HFFc6 (cell line): ENCODE measurements at regions not wholly inside any gene's neighbourhood (a gene's known extent, or its start where the extent isn't known, plus 50 kb on each side); places are given as distances from the start of the nearest gene placed in this dataset.

Source experiments
- DNase-seq: peaks from one replicate; pipeline ENCODE4 v3.0.0-alpha.2; 2018
- H3K27ac Mint-ChIP-seq: 2 replicates; pipeline ENCODE4 v1.8.0; 2020; ENCODE audit warnings: mild to moderate bottlenecking, mixed read lengths
- H3K27me3 Mint-ChIP-seq: 2 replicates; pipeline ENCODE4 v1.8.0; 2021; ENCODE audit warnings: mild to moderate bottlenecking, moderate library complexity, mixed read lengths; ENCODE audit not compliant: insufficient read depth
- H3K36me3 Mint-ChIP-seq: 2 replicates; pipeline ENCODE4 v1.8.0; 2021; ENCODE audit warnings: low read depth, mixed read lengths
- H3K4me1 Mint-ChIP-seq: 2 replicates; pipeline ENCODE4 v1.8.0; 2020; ENCODE audit warnings: low read depth, mixed read lengths
- H3K4me3 Mint-ChIP-seq: 2 replicates; pipeline ENCODE4 v1.8.0; 2020; ENCODE audit warnings: mild to moderate bottlenecking, moderate library complexity, mixed read lengths
- H3K9me3 Mint-ChIP-seq: 2 replicates; pipeline ENCODE4 v1.8.0; 2020; ENCODE audit warnings: mild to moderate bottlenecking, mixed read lengths
- TF ChIP-seq, protein P1 (sequence below): fragments of 200-600 bp; sonication (generic); IDR thresholded peaks from 2 replicates; pipeline ENCODE4 v1.5.0; 2021; ENCODE audit warnings: antibody characterized with exemption, mild to moderate bottlenecking

DNA sequence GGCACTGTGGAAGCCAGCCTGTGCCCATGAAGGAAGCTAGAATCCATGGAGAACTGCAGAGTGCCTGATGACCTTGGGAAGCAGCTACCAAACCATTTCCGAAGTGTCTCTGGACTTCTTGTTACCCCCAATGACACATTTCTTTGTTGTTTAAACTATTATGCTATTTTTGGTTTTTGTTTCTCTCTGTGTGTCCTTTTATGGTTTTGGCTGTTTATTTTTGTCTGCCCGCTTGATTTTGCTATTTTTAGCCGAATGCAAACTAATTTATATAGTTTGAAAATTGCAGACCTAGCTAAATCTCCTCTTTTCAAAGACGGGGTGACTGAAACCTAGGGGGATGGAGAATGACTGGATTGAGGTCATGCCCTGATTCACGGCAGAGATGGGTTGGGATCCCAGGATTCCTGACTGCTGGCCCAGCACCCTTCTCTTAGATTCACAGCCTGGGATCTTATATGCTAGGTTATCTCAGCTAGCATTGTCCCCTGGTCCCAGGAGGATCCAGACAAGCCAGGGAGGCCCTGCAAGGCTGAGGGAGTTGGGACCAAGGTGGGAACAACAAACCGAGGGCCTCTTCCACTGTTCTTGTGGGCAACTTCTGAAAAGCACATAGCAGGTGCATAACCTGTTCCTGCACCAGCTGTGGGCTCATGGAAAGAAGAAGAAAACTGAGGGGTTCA is 116.3 kb upstream of the HAAO start:
- Mint-ChIP-seq H3K4me1 (peaks cover 49% of the 10 kb centered on the region), H3K9me3 (no peaks in the 10 kb centered on the region), H3K4me3 (peak overlapping the region; percentile 38; the same call in 1 of the 2 replicates), H3K36me3 (no peaks in the 10 kb centered on the region), H3K27ac (no peak overlapping the region), H3K27me3 (peaks cover 2% of the 10 kb centered on the region; the same call in 1 of the 2 replicates)
- TF ChIP-seq, protein P1, sequence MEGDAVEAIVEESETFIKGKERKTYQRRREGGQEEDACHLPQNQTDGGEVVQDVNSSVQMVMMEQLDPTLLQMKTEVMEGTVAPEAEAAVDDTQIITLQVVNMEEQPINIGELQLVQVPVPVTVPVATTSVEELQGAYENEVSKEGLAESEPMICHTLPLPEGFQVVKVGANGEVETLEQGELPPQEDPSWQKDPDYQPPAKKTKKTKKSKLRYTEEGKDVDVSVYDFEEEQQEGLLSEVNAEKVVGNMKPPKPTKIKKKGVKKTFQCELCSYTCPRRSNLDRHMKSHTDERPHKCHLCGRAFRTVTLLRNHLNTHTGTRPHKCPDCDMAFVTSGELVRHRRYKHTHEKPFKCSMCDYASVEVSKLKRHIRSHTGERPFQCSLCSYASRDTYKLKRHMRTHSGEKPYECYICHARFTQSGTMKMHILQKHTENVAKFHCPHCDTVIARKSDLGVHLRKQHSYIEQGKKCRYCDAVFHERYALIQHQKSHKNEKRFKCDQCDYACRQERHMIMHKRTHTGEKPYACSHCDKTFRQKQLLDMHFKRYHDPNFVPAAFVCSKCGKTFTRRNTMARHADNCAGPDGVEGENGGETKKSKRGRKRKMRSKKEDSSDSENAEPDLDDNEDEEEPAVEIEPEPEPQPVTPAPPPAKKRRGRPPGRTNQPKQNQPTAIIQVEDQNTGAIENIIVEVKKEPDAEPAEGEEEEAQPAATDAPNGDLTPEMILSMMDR, result no peak
- no peak for DNase-seq

DNA sequence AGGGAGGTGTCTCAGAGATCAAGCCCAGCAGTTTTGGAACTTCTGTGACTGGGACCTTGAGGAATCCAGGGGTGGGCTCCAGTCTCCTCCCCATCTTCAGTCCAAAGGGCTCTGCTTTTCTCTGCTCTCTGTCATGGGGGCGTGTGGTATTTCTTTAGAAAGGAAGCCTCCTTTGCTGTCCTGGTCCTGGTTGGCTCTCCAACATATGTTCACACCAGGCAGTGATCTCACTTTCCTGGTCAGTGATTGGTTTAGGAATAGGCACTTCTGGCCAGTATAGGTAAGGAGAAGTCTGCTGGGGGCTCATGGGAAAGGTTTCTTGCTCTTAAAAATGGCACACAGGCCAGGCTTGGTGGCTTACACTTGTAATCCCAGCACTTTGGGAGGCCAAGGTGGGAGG is 115.5 kb upstream of the HAAO start:
- no peaks in the 10 kb centered on the region for H3K9me3 Mint-ChIP-seq

DNA sequence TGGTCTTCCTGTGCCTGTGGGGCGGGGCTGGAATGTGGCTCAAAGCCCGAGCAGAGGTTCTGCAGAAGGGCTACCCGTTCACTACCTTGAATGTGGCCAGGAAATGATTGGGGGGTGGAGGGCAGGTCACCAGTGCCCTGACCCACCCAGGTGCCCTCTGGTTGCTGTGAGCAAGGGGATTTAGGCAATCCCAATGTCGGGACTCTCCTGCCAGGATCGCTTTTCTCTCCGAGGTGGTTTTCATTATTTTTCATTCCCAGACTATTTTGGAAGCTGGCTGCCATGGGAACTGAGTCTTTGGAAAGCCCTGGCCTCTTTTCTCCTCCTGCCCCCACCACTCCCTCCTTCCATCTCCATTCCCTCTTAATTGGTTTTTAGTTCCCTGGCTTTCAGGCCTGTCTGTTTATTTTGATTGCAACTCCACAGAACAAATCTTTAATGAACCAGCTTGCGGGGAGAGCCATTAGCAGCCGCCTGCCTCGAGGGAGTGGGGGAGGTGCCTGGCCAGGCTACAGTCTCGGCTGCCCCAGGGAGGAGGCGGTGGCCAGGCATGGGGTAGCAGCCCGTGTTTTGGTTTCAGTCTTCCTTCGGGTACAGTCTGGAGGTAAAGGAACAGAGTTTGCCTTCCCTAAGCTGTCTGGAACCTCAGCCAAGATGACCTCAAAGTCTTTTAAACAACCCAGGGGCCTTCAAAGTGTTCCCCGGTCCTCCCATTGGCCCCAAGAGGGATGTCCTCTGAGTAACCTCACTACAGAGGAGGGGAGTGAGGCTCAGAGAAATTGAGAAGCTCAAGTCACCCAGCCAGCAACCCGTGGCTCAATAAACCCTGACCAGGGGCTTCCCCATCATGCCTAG is 114.4 kb upstream of the HAAO start:
- Mint-ChIP-seq H3K27me3 (peaks cover 2% of the 10 kb centered on the region; the same call in 1 of the 2 replicates), H3K4me3 (peak overlapping the region; percentile 73), H3K4me1 (peaks cover 44% of the 10 kb centered on the region), H3K36me3 (no peaks in the 10 kb centered on the region), H3K27ac (peak overlapping the region; percentile 93), H3K9me3 (no peaks in the 10 kb centered on the region)
- TF ChIP-seq, protein P1, result no peak
- peak; percentile 74 for DNase-seq

More for the DNA sequence above, 115.5 kb upstream of the HAAO start:
- peaks cover 2% of the 10 kb centered on the region; the same call in 1 of the 2 replicates for H3K27me3 Mint-ChIP-seq
- H3K4me1 Mint-ChIP-seq, result peaks cover 44% of the 10 kb centered on the region
- DNase-seq, result no peak
- H3K4me3 Mint-ChIP-seq, result no peak overlapping the region
- H3K27ac Mint-ChIP-seq, result peak overlapping the region; percentile 26; the same call in 1 of the 2 replicates
- no peaks in the 10 kb centered on the region for H3K36me3 Mint-ChIP-seq
- TF ChIP-seq, protein P1, result no peak

DNA sequence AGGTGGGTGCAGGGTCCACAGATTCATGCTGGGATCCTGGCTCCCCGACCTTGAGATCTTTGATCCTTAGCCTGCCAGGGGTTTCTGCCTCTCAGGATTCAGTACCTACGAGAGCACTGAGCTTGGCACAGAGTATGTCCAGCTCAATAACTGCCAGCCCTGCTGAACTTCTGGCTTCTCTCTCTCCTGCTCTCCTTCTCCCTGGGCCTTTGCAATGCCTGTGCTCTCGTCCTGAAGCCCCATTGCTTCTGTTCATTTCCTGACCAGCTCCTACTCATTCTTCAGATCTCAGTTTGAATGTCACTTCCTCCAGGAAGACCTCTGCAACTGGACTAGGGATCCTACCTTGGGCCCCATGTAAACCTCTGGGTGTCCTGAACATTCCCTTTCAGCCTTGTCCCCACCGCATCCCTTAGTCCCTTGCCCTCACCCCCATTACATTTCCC is 113.8 kb upstream of the HAAO start:
- TF ChIP-seq, protein P1, result no peak
- H3K4me1 Mint-ChIP-seq, result peaks cover 51% of the 10 kb centered on the region
- no peak for DNase-seq

DNA sequence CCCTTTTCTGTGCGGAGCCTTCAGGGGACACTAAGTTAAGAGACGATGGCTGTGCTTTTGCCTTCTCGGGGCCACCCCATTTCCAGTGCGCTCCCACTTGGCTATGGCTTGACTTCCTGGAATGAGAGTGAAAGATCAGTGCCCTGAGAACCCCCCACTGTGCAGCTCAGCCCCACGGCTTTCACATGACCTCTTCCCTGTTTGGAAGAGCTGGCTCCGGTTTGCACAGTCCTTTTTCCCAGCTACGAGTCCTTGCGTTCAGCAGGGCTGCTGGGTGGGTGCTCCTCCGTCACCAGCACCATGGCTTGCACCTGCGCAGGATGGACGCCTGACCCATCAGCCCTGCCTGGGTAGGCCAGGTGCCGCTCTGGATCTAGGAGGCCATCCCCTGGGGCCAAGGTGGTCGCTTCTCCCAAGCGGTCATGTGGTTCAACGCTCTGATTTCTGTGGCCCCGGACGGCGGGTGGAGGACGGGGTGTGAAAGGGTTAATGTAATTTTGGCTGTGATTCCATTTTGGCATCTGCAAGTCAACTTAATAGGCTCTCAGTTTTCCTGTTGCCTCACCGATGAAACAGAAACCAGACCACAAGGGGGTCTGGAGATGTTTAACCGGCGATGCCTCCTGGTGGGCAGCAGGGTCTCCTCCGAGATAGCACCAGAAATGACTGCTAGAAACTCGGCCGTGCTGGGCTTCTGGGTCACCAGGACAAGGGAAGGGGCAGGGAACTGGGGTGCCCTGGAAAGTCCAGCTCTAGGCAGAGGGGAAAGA is 113.1 kb upstream of the HAAO start:
- H3K27me3 Mint-ChIP-seq, result peaks cover 2% of the 10 kb centered on the region; the same call in 1 of the 2 replicates
- no peaks in the 10 kb centered on the region for H3K36me3 Mint-ChIP-seq
- H3K27ac Mint-ChIP-seq, result peak overlapping the region; percentile 93; the same call in 1 of the 2 replicates
- DNase-seq, result no peak
- TF ChIP-seq, protein P1, result no peak
- peaks cover 56% of the 10 kb centered on the region for H3K4me1 Mint-ChIP-seq
- no peak overlapping the region for H3K4me3 Mint-ChIP-seq
- no peaks in the 10 kb centered on the region for H3K9me3 Mint-ChIP-seq

More for the DNA sequence above, 113.8 kb upstream of the HAAO start:
- Mint-ChIP-seq H3K36me3 (no peaks in the 10 kb centered on the region), H3K9me3 (no peaks in the 10 kb centered on the region), H3K27ac (peak overlapping the region; percentile 93), H3K4me3 (peak overlapping the region; percentile 73), H3K27me3 (peaks cover 2% of the 10 kb centered on the region; the same call in 1 of the 2 replicates)
